ENCODE measurements at regions not wholly inside any gene's neighbourhood (a gene's known extent, or its start where the extent isn't known, plus 50 kb on each side); places are given as distances from the start of the nearest gene placed in this dataset.
"Not testable (repeated sequence)": the region's sequence is repeated elsewhere in the genome, so short reads cannot be mapped to it uniquely, and the experiment has no call there.

GRCh38 chr11:25244126-25244525 lies 747.3 kb downstream of the LUZP2 start:
- no peak for TF ChIP-seq CTCF (IDR thresholded peaks at IDR 0.05; ENCODE audit: control insufficient read depth, extremely low read depth, insufficient read depth)

GRCh38 chr11:25247336-25247735 lies 750.5 kb downstream of the LUZP2 start:
- H3K4me3 ChIP-seq (ENCODE audit: low read depth, low read length) = no peak overlapping the region
- no peak for DNase-seq (ENCODE audit: low read depth)
- TF ChIP-seq CTCF (IDR thresholded peaks at IDR 0.05; ENCODE audit: control insufficient read depth, extremely low read depth, insufficient read depth) = no peak

More at GRCh38 chr11:25244126-25244525, 747.3 kb downstream of the LUZP2 start:
- H3K4me3 ChIP-seq (ENCODE audit: low read depth, low read length) = no peak overlapping the region
- DNase-seq (ENCODE audit: low read depth) = no peak

GRCh38 chr11:25252854-25253253 lies 756.0 kb downstream of the LUZP2 start:
- no peak for TF ChIP-seq CTCF (IDR thresholded peaks at IDR 0.05; ENCODE audit: control insufficient read depth, extremely low read depth, insufficient read depth)
- H3K4me3 ChIP-seq (ENCODE audit: low read depth, low read length) = no peak overlapping the region
- peak; percentile 92 for DNase-seq (ENCODE audit: low read depth)

- not testable (repeated sequence) for DNase-seq (ENCODE audit: low read depth); H3K4me3 ChIP-seq (ENCODE audit: low read depth, low read length)
Measured at GRCh38 chr11:25263861-25264260, 767.0 kb downstream of the LUZP2 start.

- TF ChIP-seq CTCF (IDR thresholded peaks at IDR 0.05; ENCODE audit: control insufficient read depth, extremely low read depth, insufficient read depth) = no peak
- DNase-seq (ENCODE audit: low read depth) = no peak
- no peak overlapping the region for H3K4me3 ChIP-seq (ENCODE audit: low read depth, low read length)
Measured at GRCh38 chr11:25271301-25271700, 774.4 kb downstream of the LUZP2 start.

GRCh38 chr11:25272214-25272613 lies 775.4 kb downstream of the LUZP2 start:
- no peak for DNase-seq (ENCODE audit: low read depth)
- no peak overlapping the region for H3K4me3 ChIP-seq (ENCODE audit: low read depth, low read length)
- TF ChIP-seq CTCF (IDR thresholded peaks at IDR 0.05; ENCODE audit: control insufficient read depth, extremely low read depth, insufficient read depth) = no peak

- DNase-seq (ENCODE audit: low read depth); H3K4me3 ChIP-seq (ENCODE audit: low read depth, low read length): not testable (repeated sequence)
Measured at GRCh38 chr11:25280821-25281220, 784.0 kb downstream of the LUZP2 start.

- no peak for DNase-seq (ENCODE audit: low read depth)
- no peak overlapping the region for H3K4me3 ChIP-seq (ENCODE audit: low read depth, low read length)
- TF ChIP-seq CTCF (IDR thresholded peaks at IDR 0.05; ENCODE audit: control insufficient read depth, extremely low read depth, insufficient read depth) = no peak
Measured at GRCh38 chr11:25293166-25293565, 796.3 kb downstream of the LUZP2 start.

All from LNCaP clone FGC (cell line).